Subcutaneous abdominal adipose tissue (tissue), 5 donors: ENCODE measurements at regions not wholly inside any gene's neighbourhood (a gene's known extent, or its start where the extent isn't known, plus 50 kb on each side); places are given as distances from the start of the nearest gene placed in this dataset.

Experiments
- H3K27ac ChIP-seq: one replicate; pipeline ENCODE4 v1.7.0; 2013; ENCODE audit warnings: low read depth, mild to moderate bottlenecking, inconsistent platforms, low read length, moderate library complexity
- H3K27me3 ChIP-seq, 5 donors: one replicate each; pipeline ENCODE4 v1.7.0; 2013; ENCODE audit warnings: low read length in 5 of 5, inconsistent platforms in 1 of 5; ENCODE audit not compliant: control insufficient read depth in 5 of 5, insufficient read depth in 4 of 5
- H3K36me3 ChIP-seq, 5 donors: one replicate each; pipeline ENCODE4 v1.7.0; 2013; ENCODE audit warnings: low read length in 5 of 5; ENCODE audit not compliant: control insufficient read depth in 5 of 5, insufficient read depth in 5 of 5
- H3K4me1 ChIP-seq, 5 donors: one replicate each; pipeline ENCODE4 v1.7.0; 2013; ENCODE audit warnings: low read length in 5 of 5, mild to moderate bottlenecking in 3 of 5, moderate library complexity in 1 of 5; ENCODE audit not compliant: control insufficient read depth in 5 of 5, insufficient read depth in 5 of 5
- H3K4me3 ChIP-seq, 5 donors: one replicate each; pipeline ENCODE4 v1.7.0; 2013; ENCODE audit warnings: low read length in 5 of 5, low read depth in 1 of 5
- H3K9ac ChIP-seq, 5 donors: one replicate each; pipeline ENCODE4 v1.7.0; 2013; ENCODE audit warnings: low read length in 5 of 5, mild to moderate bottlenecking in 4 of 5, moderate library complexity in 3 of 5
- H3K9me3 ChIP-seq, 5 donors: one replicate each; pipeline ENCODE4 v1.7.0; 2013; ENCODE audit warnings: low read length in 5 of 5; ENCODE audit not compliant: control insufficient read depth in 5 of 5
- donor health status: healthy.
- donor health status: healthy.
- donor health status: healthy.
- donor health status: healthy.
- donor health status: healthy.

DNA sequence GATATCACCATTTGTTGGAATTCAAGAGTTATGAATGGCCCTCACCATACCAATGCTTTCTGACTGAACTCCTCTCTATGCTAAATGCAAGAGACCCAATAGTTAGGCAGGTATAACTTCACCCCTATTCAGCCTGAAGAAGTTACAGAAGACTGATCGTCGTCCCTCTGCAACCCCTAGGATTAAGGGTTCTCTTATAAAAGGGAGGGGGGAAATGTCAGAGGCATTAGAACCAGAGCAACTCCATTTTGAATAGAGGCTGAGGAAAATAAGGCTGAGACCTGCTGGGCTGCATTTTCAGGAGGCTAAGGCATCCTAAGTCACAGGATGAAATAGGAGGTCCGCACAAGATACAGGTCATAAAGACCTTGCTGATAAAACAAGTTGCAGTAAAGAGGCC lies 494.3 kb downstream of the SPRY1 start:
- H3K9ac ChIP-seq, result no peak overlapping the region
- peaks cover 0 to 26% (median 16%) of the 10 kb centered on the region in 5 donors for H3K4me1 ChIP-seq
- no peaks in the 10 kb centered on the region for H3K9me3 ChIP-seq
- H3K27me3 ChIP-seq, result no peaks in the 10 kb centered on the region
- H3K27ac ChIP-seq, result no peak overlapping the region
- no peak overlapping the region for H3K4me3 ChIP-seq
- H3K36me3 ChIP-seq, result no peaks in the 10 kb centered on the region

DNA sequence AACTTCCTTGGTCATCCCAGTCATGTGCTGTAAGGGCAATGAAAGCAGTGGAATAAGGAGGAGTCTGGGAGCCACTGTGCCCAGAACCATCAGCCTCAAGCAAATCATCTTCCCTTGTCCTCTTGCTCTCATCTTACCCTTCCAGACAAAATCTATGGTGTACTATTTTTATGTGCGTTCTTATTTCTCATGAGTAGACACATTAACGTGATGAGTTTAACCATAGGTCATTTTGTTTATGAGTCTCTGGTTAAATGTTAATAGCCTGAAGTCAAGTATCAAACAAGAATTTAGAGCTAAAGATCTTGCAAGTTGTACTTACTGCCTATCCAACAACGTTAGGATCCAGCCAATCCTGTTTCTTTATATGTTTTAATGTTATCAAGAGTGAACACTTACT lies 495.3 kb downstream of the SPRY1 start:
- Histone ChIP-seq H3K9me3 (no peaks in the 10 kb centered on the region), H3K4me1 (peaks cover 0 to 31% (median 20%) of the 10 kb centered on the region in 5 donors), H3K36me3 (no peaks in the 10 kb centered on the region), H3K27me3 (no peaks in the 10 kb centered on the region), H3K4me3 (no peak overlapping the region), H3K9ac (no peak overlapping the region), H3K27ac (no peak overlapping the region)

DNA sequence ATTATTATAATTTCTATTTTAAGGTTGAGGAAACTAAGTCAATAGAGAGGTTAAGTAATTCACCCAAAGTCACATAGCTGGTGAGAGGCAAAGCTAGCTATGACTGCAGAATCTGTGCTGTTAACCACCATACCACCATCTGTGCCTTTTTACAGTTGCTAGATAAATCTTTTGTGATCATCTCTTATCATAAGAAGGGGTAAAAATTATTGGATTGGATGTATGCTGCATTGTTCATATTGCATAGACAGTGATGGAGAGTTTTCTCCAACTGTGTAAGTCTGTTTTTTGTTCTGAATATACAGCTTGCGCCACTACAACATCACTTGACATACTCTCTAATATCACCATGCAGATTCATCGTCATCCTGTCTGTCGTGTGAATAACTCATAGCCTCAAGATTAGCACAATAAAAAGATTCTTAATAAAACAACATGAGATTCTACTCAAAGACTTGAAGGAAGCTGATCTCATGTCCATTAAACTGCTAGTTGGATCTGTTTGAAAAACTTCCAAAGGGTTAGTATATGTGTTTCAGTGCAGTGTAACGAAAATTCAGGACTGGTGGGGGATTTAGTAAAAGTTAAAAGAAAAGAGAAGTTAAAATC lies 495.9 kb downstream of the SPRY1 start:
- Histone ChIP-seq H3K27ac (no peak overlapping the region), H3K27me3 (no peaks in the 10 kb centered on the region), H3K36me3 (no peaks in the 10 kb centered on the region), H3K4me3 (no peak overlapping the region), H3K9me3 (no peaks in the 10 kb centered on the region), H3K4me1 (peaks cover 0 to 34% (median 21%) of the 10 kb centered on the region in 5 donors), H3K9ac (no peak overlapping the region)

DNA sequence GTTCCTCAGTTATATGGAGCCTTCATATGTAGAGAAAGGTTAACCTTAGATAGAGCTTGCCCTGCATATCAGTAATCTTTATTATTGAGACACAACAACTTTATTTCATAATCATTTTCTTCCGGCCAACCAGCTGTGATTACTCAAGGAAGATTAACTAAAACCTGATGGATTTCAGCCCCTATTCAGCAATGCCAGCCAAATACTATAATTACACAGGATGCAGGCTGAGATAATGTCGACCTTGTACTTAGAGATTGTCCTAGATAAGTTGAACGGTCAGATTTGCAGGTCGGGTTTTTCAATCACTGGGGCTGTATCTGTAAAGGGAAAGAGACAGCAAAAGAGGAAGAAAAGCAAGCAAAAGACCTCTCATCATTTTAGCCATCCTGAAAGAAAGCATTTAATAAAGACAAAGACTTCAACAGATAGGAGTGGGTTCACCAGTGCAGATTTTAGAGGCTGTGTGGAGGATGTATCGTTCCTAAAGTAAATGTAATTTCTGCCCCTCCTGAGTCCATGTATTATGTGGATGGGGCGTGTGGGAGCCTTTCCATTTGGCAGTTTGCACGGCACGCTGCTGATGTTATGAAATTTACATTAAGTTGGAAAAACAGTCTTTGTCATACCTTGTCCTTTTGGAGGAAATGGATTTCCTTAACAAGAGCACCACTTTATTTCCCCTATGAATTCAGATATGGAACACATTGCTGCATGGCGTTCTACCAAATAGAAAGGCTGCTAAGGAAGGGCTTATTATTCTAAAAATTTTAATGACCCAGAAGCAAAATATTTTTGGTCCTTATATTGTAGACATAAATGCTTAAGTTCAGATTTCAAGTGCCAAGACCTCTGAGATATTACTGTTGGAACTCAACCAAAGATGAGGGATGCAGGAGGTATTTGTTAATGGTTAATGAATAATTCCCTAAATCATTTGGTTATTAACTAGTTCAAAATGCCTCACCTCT lies 496.7 kb downstream of the SPRY1 start:
- Histone ChIP-seq H3K4me3 (peak overlapping the region in 3 of 5 donors; percentile 1 to 15 (median 12)), H3K27me3 (no peaks in the 10 kb centered on the region), H3K27ac (peak overlapping the region; percentile 10), H3K9me3 (no peaks in the 10 kb centered on the region), H3K4me1 (peaks cover 0 to 34% (median 21%) of the 10 kb centered on the region in 5 donors), H3K9ac (no peak overlapping the region), H3K36me3 (no peaks in the 10 kb centered on the region)

DNA sequence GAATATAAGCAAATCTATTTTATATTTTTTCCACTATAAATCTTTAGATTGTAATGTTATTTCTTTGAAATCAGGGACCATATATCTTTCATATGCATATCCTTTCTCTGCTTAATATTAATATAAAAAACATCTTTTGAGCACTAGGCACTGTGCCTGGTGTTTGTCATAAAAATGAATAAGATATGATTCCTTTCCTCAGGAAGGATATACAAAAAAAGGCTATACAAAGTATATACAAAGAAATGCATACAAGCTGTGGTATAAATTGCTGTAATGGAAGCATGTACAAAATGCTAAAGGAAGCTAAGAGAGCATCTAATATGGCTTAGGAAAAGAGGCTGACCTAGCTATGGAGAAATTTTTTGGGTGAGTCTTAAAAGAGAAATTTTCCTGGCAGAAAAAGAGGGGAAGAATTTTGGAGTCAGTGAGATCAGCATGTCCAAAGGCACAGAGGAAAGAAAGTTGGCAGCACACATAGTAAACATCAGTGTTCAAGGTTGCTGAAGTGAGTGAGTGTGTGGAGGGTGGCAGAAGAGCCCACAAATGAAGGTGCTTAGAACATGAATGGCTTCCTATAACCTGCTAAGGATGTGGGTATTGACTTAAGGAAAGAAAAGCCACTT lies 500.0 kb downstream of the SPRY1 start:
- Histone ChIP-seq H3K36me3 (no peaks in the 10 kb centered on the region), H3K27ac (no peak overlapping the region), H3K4me3 (no peak overlapping the region), H3K4me1 (peaks cover 0 to 30% (median 21%) of the 10 kb centered on the region in 5 donors), H3K27me3 (no peaks in the 10 kb centered on the region), H3K9me3 (no peaks in the 10 kb centered on the region), H3K9ac (no peak overlapping the region)

DNA sequence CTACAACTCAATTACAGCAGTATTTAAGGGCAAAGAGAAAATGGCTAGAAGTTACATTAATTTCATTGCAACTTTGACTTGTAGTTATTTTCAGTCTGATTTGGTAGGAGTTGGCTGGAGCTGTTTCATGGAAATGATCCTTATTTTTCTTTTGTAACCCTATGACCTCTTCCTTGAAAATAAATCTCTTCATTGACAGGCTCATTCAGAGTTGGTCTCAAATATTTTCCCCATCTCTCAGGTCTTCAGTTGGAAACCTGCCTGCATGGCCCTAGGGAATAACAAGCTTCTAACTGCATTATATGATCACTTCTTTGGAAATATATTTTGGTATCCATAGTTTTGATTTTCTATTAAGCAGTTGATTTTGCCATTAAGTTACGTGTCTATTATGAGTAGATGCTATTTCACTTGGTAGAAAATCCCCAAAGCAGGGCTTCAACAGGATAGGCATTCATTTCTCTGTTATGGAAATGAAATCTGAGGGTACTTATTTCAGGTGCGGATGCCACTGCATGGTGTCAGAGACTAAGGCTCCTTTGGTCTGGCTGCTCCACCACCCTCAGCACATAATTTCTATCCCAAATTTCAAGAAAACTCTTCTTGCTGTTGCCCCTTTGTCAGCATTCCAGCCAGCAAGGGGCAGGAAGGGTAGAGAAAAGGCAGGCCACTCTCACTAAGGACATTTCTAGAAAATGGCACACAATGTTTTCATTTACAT lies 502.5 kb downstream of the SPRY1 start:
- H3K27ac ChIP-seq, result no peak overlapping the region
- H3K9me3 ChIP-seq, result no peaks in the 10 kb centered on the region
- no peaks in the 10 kb centered on the region for H3K27me3 ChIP-seq
- peaks cover 0 to 7% (median 4%) of the 10 kb centered on the region in 5 donors for H3K4me1 ChIP-seq
- no peak overlapping the region for H3K9ac ChIP-seq
- H3K4me3 ChIP-seq, result no peak overlapping the region
- no peaks in the 10 kb centered on the region for H3K36me3 ChIP-seq

DNA sequence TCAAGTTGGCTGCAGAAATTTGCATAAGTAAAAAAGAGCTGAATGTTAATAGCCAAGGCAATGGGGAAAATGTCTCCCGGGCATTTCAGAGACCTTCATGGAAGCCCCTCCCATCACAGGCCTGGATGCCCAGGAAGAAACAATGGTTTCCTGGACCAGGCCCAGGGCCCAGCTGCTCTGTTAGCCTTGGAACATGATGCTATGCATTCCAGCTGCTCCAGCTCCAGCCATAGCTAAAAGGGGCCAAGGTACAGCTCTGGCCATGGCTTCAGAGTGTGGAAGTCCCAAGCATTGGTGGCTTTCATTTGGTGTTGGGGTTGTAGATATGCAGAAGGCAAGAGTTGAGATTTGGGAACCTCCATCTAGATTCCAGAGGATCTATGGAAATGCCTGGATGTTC lies 508.3 kb downstream of the SPRY1 start:
- no peak overlapping the region for H3K4me3 ChIP-seq
- H3K4me1 ChIP-seq, result no peaks in the 10 kb centered on the region
- no peak overlapping the region for H3K9ac ChIP-seq
- H3K36me3 ChIP-seq, result no peaks in the 10 kb centered on the region
- peaks cover 0 to 3% (median 0%) of the 10 kb centered on the region in 5 donors for H3K9me3 ChIP-seq
- H3K27me3 ChIP-seq, result no peaks in the 10 kb centered on the region
- H3K27ac ChIP-seq, result no peak overlapping the region

DNA sequence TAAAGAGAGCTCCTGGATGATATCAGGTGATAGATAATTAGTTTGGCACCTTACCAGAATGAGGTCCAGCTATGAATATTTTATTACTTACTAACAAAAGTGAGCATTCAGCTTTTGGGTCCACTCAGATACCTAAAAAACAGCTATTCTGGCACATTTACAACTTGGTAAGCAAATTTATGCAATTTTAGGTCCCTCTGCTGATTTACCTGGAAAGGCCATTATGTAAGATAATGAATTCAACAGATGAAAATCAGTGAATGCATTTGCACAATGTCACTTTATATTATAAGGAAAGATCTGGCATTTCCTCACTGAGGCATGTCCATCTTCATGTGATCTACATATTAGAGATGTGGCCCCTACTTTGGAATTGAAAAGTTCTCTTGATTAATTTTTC lies 517.0 kb downstream of the SPRY1 start:
- no peaks in the 10 kb centered on the region for H3K36me3 ChIP-seq
- H3K27me3 ChIP-seq, result no peaks in the 10 kb centered on the region
- no peak overlapping the region for H3K9ac ChIP-seq
- no peaks in the 10 kb centered on the region for H3K4me1 ChIP-seq
- H3K27ac ChIP-seq, result no peak overlapping the region
- H3K4me3 ChIP-seq, result no peak overlapping the region
- no peaks in the 10 kb centered on the region for H3K9me3 ChIP-seq

DNA sequence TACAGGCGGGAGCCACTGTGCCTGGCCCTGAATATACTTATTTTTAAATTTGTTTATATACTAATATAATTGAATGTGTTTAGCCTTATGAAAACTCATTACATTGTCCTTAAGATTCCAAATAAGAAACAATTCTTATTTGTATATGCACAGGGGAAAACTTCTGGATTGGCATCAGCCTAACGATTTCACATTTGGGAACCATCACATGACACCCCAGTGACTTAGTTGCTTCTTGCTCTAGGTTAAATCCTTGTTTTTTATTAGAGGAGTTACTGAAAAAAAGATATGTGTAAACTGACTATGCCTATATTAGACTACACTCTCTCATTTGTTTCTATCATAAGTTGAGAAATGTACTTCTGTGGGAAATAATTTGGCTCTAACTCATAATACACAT lies 520.2 kb downstream of the SPRY1 start:
- Histone ChIP-seq H3K36me3 (no peaks in the 10 kb centered on the region), H3K9me3 (no peaks in the 10 kb centered on the region), H3K4me1 (no peaks in the 10 kb centered on the region), H3K9ac (no peak overlapping the region), H3K27ac (no peak overlapping the region), H3K4me3 (no peak overlapping the region), H3K27me3 (no peaks in the 10 kb centered on the region)
